ENCODE measurements at regions not wholly inside any gene's neighbourhood (a gene's known extent, or its start where the extent isn't known, plus 50 kb on each side); places are given as distances from the start of the nearest gene placed in this dataset.

DNA sequence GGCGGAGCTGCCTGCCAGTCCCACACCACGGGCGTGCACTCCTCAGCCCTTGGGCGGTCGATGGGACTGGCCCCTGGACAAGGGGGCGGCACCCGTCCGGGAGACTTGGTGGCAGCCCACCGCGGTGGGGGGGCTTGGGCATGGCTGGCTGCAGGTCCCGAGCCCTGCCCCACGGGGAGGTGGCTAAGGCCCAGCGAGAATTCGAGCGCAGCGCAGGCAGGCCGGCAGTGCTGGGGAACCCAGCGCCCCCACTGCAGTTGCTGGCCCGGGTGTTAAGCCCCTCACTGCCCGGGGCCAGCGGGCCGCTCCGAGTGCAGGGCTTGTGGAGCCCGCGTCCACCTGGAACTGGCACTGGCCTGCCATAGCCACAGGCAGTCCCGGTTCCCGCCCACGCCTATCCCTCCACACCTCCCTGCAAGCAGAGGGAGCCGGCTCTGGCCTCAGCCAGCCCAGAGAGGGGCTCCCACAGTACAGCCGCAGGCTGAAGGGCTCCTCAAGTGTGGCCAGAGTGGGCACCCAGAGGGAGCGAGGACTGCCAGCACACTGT is 742.9 kb upstream of the DDX18 start:
- DNase-seq: no peak

- no peak for DNase-seq
Measured at GRCh38 chr2:117074756-117075155, 739.7 kb upstream of the DDX18 start.

GRCh38 chr2:117085256-117085655 is 729.2 kb upstream of the DDX18 start:
- DNase-seq: no peak

DNA sequence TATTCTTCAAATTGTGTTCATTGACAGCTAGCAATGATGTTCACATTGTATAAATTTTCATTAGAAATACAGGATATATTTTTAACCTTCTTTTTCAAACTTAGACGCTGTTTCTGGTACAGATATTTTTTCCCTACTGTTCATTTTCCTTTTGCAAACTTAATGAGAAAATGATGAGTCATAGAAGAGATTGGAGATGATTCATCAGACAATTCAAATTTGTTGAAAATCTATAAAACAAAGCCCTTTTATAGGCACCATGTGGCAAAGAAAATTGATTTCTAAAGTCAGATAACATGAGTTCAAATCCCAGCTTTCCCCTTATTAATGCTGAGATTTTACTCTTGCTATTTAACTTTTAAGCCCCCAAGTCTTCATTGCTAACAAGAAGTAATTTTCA is 728.8 kb upstream of the DDX18 start:
- no peak for DNase-seq

DNA sequence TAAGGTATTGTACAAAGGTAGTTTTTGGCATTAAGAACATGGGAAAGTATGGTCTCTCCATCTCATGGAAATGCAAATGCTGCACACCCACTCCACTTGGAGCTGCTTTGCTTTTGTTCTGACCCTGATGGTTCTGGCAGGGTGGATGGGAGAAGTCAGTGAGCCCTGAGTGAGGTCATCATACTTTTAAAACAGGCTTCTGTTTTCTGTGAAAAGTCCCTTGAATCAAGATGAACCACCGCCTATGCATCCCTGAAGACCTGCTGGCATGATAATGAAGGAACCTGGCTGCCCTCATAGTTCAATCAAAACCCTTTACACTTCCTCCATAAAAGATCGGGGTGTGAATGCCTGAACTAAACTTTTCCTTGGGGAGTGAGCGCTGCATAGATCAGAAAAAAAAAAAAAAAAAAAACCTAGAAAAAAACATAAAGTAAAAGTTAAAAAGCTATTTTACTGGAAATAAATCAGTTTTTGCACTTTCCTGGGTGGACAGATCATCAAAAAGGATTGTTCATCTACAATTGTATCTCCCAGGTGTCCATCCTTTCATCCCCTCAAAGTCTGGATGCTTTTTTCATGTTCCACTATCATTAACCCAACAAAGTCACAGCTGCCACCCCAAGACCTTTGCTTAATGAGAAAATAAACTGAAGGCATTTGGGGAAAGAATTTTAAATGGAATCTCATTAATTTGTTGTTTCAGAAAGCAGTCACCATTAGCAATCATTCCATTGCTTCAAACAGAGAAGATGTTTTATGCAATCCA is 728.1 kb upstream of the DDX18 start:
- no peak for DNase-seq

- DNase-seq: no peak
Measured at GRCh38 chr2:117086943-117087250, 727.6 kb upstream of the DDX18 start.

GRCh38 chr2:117087535-117088291 is 726.8 kb upstream of the DDX18 start:
- DNase-seq: no peak

- no peak for DNase-seq
Measured at GRCh38 chr2:117091041-117091837, 723.3 kb upstream of the DDX18 start.

DNA sequence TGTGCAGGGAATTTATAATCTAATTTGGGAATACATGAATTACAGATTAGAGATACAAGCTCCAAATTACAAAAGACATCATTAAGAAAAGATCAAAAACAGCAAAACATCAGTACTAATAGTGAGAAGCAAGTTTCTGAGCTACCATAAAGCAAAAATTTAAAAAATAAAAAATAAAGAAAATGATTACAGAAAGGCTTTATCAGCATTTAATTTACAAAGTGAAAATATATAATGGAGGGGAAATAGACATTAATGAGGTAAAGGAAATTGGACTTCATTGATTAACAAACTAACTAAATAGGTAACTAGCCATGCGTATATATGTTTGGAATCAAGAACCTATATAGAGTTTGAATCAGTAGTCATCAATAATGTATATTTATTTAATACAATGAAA is 712.9 kb upstream of the DDX18 start:
- DNase-seq: no peak

GRCh38 chr2:117108741-117109267 is 705.7 kb upstream of the DDX18 start:
- no peak for DNase-seq

- DNase-seq: no peak
Measured at GRCh38 chr2:117118994-117119393, 695.5 kb upstream of the DDX18 start.

DNA sequence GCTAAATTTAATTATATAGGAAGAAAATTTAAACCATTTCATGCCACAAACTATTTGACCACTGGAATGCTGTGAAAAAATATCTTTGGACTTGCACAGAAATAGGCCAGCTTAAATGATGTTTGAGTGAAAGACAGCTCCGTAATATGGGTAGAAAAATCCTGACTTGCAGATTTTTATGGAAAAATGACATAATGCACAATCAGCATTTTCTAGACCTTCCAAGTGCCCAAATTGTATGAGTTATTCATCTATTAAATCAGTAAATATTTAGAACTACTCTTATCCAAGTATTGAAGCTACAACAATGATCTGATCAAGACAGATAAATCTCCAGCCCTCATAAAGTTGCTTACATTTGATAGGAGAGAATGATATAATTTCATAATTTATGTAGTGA is 691.1 kb upstream of the DDX18 start:
- no peak for DNase-seq

DNA sequence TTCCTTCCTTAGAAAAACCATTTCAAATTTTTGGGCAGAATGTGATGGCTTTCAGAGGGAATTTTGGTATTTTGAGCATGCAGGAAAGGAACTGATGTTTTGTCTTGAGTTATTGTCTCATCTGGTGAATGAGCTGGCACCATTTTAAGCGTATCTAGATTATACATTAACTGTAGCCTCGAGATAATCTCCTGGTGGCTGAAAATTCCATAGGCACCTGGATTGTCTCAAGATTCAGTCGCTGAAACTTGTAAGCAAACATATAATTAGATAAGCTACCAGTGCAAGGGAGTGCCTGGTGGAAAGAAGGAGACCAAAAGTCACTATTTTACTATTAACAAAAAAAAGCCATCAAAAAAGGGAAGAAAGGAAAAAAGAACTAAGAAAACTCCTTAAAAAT is 687.8 kb upstream of the DDX18 start:
- no peak for DNase-seq

DNA sequence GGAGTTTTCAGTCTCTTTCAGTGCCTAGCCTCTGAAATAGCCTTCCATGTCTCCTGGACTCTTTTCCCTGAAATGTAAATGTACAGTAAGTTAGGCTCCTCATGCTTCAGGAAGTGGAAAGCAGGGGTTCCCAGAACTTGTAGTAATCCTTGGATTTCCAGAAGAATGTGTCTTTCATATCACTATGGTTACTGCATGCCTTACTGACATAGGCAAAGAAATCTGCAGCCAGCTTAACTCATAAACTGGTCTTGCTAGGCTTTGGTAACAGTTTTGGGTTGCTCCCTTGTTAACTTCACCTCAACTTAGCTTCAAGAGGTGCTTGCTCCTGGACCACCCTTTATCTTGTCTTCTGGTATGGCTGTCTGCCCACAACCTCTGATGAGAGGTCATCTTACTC is 686.8 kb upstream of the DDX18 start:
- peak in 1 of 3 donors; percentile 1 for DNase-seq

DNA sequence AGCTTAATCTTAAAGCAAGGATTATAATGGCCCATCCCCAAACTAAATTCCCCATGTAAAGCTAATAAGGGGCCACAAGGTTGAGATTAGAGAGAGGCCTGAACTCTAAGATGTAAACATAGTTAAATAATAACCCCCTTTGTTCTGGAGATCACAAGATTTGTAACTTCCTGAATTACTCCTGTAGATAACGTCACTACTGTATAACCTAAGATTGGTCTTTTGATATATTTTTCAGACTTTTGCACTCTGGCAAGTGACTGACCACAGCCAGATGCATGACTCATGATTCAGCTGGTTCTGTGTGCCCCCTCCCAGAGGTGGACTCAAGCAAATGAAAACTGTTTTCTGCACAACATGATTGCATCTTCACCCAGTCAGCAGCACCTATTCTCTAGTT is 686.0 kb upstream of the DDX18 start:
- no peak for DNase-seq

GRCh38 chr2:117137371-117137770 is 677.1 kb upstream of the DDX18 start:
- no peak for DNase-seq

DNA sequence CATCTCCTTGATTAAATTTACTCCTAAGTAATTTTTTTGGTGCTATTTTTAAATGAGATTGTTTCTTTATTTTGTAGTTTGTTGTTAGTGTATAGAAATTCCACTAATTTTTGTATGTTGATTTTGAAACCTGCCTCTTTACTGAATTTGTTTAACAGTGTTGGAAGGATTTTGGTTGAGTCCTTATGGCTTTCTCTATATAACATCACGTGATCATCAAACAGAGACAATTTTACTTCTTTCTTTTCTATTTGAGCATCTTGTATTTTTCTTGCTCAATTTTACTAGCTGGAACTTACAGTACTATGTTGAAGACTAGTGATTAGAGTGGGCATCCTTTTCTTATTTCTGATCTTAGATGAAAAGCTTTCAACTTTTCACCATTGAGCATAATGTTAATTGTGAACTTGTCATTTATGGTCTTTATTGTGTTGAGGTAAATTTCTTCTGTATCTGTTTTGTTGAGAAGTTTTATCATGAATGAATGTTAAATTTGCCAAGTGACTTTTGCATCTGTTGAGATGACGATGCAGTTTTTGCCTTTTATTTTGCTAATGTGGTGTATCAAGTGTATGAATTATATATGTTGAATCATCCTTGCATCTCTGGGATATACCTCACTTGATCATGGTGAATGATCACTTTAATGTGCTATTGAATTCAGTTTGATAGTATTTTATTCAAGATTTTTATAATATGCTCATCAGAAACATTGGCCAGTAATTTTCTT is 645.3 kb upstream of the DDX18 start:
- no peak for DNase-seq

DNA sequence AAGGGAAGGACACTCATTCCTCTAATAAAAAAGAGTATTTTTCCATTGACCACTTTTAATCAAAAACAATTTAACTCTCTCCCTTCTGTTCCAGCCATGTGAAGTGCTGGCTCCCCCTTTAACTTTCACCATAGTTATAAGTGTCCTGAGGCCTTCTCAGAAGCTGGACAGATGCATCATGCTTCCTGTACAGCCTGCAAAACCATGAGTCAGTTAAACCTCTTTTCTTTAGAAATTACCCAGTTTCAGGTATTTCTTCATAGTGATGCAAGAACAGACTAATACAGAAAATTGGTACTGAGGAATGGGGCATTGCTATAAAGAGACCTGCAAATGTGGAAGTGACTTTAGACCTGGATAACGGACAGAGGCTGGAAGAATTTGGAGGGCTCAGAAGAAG is 643.6 kb upstream of the DDX18 start:
- DNase-seq: no peak

DNA sequence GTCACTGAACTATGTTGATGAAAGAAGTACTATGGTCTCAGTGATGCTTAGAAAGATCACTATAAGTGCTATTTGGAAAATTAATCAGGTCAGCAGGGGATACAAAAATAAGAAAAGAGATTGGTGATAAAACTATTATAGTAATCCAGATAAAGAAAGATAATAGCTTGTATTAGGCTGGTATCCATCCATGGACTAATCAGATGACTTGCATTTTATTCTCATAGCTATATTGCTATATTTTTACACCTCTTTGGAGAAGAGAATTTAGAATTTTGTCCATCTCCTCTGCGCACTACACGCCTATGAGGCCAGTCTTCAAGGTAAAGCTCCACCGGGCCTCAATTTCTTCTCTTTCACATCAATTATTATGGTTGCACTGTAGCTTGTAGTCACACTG is 635.1 kb upstream of the DDX18 start:
- no peak for DNase-seq

GRCh38 chr2:117190856-117191559 is 623.5 kb upstream of the DDX18 start:
- DNase-seq: no peak

GRCh38 chr2:117195381-117195780 is 619.1 kb upstream of the DDX18 start:
- DNase-seq: no peak
